ENCODE measurements at regions not wholly inside any gene's neighbourhood (a gene's known extent, or its start where the extent isn't known, plus 50 kb on each side); places are given as distances from the start of the nearest gene placed in this dataset.

DNA sequence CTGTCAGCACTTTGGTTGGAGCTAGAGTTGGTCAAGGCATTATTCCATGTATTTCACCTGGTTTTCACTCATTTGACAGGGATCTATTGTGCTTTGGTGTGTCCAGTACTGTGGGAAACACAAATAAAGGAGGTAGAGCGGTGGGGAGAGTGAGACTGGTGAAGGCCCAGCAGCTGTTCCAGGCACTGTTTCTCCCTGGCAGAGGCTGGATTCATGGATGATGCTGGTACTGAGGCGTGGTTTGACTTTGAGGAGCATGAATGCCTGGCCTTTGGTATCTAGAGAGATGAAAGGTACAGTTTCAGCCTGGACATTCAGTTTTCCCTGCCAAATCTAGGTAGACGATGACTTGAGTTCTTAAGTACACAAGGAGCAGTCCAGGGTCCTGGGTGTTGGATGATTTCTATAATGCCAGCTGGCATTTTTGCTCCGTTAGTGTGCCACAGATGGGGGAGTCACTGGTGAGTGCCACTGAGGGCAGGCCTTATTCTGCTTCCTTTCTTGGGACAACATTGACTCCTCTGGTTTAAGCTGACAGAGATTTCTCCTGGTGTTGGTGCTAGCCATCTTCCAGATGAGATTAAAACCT lies 162.2 kb upstream of the BMPER start:
- Histone ChIP-seq H3K4me2 (replicated peaks; ENCODE audit: low read depth, low read length, poor library complexity, severe bottlenecking) (no peak overlapping the region), H3K36me3 (replicated peaks in 1 of 2; ENCODE audit: control extremely low read depth in 1 of 2, control insufficient read depth in 1 of 2, extremely low read depth in 1 of 2, insufficient read depth in 2 of 2, low read length in 1 of 2) (no peaks in the 10 kb centered on the region), H3K4me1 (ENCODE audit: control insufficient read depth in 2 of 2, insufficient read depth in 2 of 2, low read length in 2 of 2) (no peaks in the 10 kb centered on the region), H4K20me1 (ENCODE audit: control insufficient read depth, insufficient read depth, low read length, poor library complexity, severe bottlenecking) (no peaks in the 10 kb centered on the region), H2AFZ (ENCODE audit: insufficient read depth, low read depth, low read length, poor library complexity, severe bottlenecking) (no peak overlapping the region), H3K27me3 (replicated peaks in 1 of 4; ENCODE audit: control extremely low read depth in 1 of 4, control insufficient read depth in 3 of 4, insufficient read depth in 4 of 4, low read length in 3 of 4) (no peaks in the 10 kb centered on the region), H3K9me3 (ENCODE audit: control extremely low read depth in 1 of 3, control insufficient read depth in 2 of 3, insufficient read depth in 1 of 3, low read length in 2 of 3) (peaks cover 0 to 3% (median 0%) of the 10 kb centered on the region in 3 donors), H3K9ac (ENCODE audit: low read length) (no peak overlapping the region), H3K27ac (ENCODE audit: low read length in 2 of 2) (no peak overlapping the region), H3K4me3 (ENCODE audit: control extremely low read depth in 1 of 5, extremely low read depth in 1 of 5, insufficient read depth in 1 of 5, low read depth in 2 of 5, low read length in 4 of 5) (no peak overlapping the region), H3K79me2 (ENCODE audit: control insufficient read depth, insufficient read depth, low read length) (no peaks in the 10 kb centered on the region)
- POLR2A ChIA-PET: no interaction called here
- intact Hi-C loops (cut with micrococcal nuclease): no loop called here
- TF ChIP-seq, protein P1, sequence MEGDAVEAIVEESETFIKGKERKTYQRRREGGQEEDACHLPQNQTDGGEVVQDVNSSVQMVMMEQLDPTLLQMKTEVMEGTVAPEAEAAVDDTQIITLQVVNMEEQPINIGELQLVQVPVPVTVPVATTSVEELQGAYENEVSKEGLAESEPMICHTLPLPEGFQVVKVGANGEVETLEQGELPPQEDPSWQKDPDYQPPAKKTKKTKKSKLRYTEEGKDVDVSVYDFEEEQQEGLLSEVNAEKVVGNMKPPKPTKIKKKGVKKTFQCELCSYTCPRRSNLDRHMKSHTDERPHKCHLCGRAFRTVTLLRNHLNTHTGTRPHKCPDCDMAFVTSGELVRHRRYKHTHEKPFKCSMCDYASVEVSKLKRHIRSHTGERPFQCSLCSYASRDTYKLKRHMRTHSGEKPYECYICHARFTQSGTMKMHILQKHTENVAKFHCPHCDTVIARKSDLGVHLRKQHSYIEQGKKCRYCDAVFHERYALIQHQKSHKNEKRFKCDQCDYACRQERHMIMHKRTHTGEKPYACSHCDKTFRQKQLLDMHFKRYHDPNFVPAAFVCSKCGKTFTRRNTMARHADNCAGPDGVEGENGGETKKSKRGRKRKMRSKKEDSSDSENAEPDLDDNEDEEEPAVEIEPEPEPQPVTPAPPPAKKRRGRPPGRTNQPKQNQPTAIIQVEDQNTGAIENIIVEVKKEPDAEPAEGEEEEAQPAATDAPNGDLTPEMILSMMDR (IDR thresholded peaks at IDR 0.05): no peak
- TF ChIP-seq EZH2 (IDR thresholded peaks at IDR 0.05; ENCODE audit: borderline replicate concordance, insufficient read depth, low read depth, low read length, poor library complexity, severe bottlenecking): no peak
- Mint-ChIP-seq H3K27ac (no peak overlapping the region), H3K4me3 (no peak overlapping the region), H3K9me3 (ENCODE audit: insufficient read depth) (no peaks in the 10 kb centered on the region), H3K4me1 (no peaks in the 10 kb centered on the region), H3K27me3 (peaks cover 2% of the 10 kb centered on the region)
- WGBS (ENCODE audit: insufficient coverage): 94% methylated on average over 3 of the region's 4 CpGs
- ATAC-seq (ENCODE audit: low read depth) (no peak), DNase-seq (no peak)
- CTCF ChIA-PET: no interaction called here

DNA sequence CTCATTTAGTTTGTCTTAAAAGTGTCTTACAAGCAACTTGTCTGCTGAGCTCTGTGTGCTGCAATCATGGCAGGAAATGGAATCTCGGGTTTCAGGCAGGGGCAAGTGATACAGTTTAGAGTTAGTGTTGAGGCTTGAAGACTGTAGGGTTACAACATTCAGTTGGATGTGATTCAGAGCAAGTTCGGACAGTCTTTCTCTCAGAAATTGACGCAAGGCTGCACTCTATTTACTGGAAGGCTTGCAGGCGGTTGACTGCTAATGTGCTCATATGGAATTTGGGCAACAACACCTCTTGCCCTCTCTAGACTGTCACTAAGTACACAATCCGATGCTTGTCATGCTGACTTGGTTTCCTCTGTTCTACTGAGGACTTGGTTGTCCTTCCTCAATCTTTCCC lies 161.7 kb upstream of the BMPER start:
- intact Hi-C loops (cut with micrococcal nuclease): no loop called here
- ATAC-seq (ENCODE audit: low read depth): no peak

More for the DNA sequence above, 161.7 kb upstream of the BMPER start:
- Histone ChIP-seq H3K9ac (ENCODE audit: low read length) (no peak overlapping the region), H4K20me1 (ENCODE audit: control insufficient read depth, insufficient read depth, low read length, poor library complexity, severe bottlenecking) (no peaks in the 10 kb centered on the region), H2AFZ (ENCODE audit: insufficient read depth, low read depth, low read length, poor library complexity, severe bottlenecking) (no peak overlapping the region), H3K4me1 (ENCODE audit: control insufficient read depth in 2 of 2, insufficient read depth in 2 of 2, low read length in 2 of 2) (no peaks in the 10 kb centered on the region), H3K4me2 (replicated peaks; ENCODE audit: low read depth, low read length, poor library complexity, severe bottlenecking) (no peak overlapping the region), H3K4me3 (ENCODE audit: control extremely low read depth in 1 of 5, extremely low read depth in 1 of 5, insufficient read depth in 1 of 5, low read depth in 2 of 5, low read length in 4 of 5) (no peak overlapping the region), H3K9me3 (ENCODE audit: control extremely low read depth in 1 of 3, control insufficient read depth in 2 of 3, insufficient read depth in 1 of 3, low read length in 2 of 3) (peaks cover 0 to 3% (median 0%) of the 10 kb centered on the region in 3 donors), H3K79me2 (ENCODE audit: control insufficient read depth, insufficient read depth, low read length) (no peaks in the 10 kb centered on the region), H3K27ac (ENCODE audit: low read length in 2 of 2) (no peak overlapping the region), H3K36me3 (replicated peaks in 1 of 2; ENCODE audit: control extremely low read depth in 1 of 2, control insufficient read depth in 1 of 2, extremely low read depth in 1 of 2, insufficient read depth in 2 of 2, low read length in 1 of 2) (no peaks in the 10 kb centered on the region), H3K27me3 (replicated peaks in 1 of 4; ENCODE audit: control extremely low read depth in 1 of 4, control insufficient read depth in 3 of 4, insufficient read depth in 4 of 4, low read length in 3 of 4) (no peaks in the 10 kb centered on the region)
- TF ChIP-seq EZH2 (IDR thresholded peaks at IDR 0.05; ENCODE audit: borderline replicate concordance, insufficient read depth, low read depth, low read length, poor library complexity, severe bottlenecking): no peak
- TF ChIP-seq, protein P1 (IDR thresholded peaks at IDR 0.05): no peak
- no peak for DNase-seq
- no peak overlapping the region for H3K27ac Mint-ChIP-seq
- peaks cover 2% of the 10 kb centered on the region for H3K27me3 Mint-ChIP-seq
- POLR2A ChIA-PET: no interaction called here
- H3K9me3 Mint-ChIP-seq (ENCODE audit: insufficient read depth): no peaks in the 10 kb centered on the region
- CTCF ChIA-PET: no interaction called here
- H3K4me3 Mint-ChIP-seq: no peak overlapping the region
- H3K4me1 Mint-ChIP-seq: no peaks in the 10 kb centered on the region
- 95% methylated on average over 5 of the region's 5 CpGs for WGBS (ENCODE audit: insufficient coverage)
